GM21515 (cell line): ENCODE measurements at regions not wholly inside any gene's neighbourhood (a gene's known extent, or its start where the extent isn't known, plus 50 kb on each side); places are given as distances from the start of the nearest gene placed in this dataset.

Experiments
- ATAC-seq: cut with Tn5 transposase; IDR thresholded peaks from one replicate; pipeline ENCODE4 v1.9.1; 2021; ENCODE audit not compliant: unreplicated experiment

GRCh38 chr2:177077778-177078177 lies 134.8 kb upstream of the HNRNPA3 start:
- no peak for ATAC-seq

- ATAC-seq = no peak
These were observed 134.2 kb upstream of the HNRNPA3 start for GRCh38 chr2:177078416-177078815.

GRCh38 chr2:177078855-177079254 lies 133.7 kb upstream of the HNRNPA3 start:
- ATAC-seq = no peak

- no peak for ATAC-seq
These were observed 131.8 kb upstream of the HNRNPA3 start for GRCh38 chr2:177080746-177081284.

- ATAC-seq = no peak
These were observed 128.0 kb upstream of the HNRNPA3 start for GRCh38 chr2:177084607-177085006.

GRCh38 chr2:177088529-177088928 lies 124.1 kb upstream of the HNRNPA3 start:
- no peak for ATAC-seq

- no peak for ATAC-seq
These were observed 121.6 kb upstream of the HNRNPA3 start for GRCh38 chr2:177090967-177091366.

- ATAC-seq = no peak
These were observed 119.2 kb upstream of the HNRNPA3 start for GRCh38 chr2:177093371-177093770.

GRCh38 chr2:177098001-177098613 lies 114.5 kb upstream of the HNRNPA3 start:
- no peak for ATAC-seq

GRCh38 chr2:177101930-177102329 lies 110.7 kb upstream of the HNRNPA3 start:
- no peak for ATAC-seq

GRCh38 chr2:177106212-177106611 lies 106.4 kb upstream of the HNRNPA3 start:
- no peak for ATAC-seq

GRCh38 chr2:177108890-177109289 lies 103.7 kb upstream of the HNRNPA3 start:
- no peak for ATAC-seq

GRCh38 chr2:177114712-177115111 lies 97.9 kb upstream of the HNRNPA3 start:
- ATAC-seq = no peak

GRCh38 chr2:177117755-177118154 lies 94.8 kb upstream of the HNRNPA3 start:
- no peak for ATAC-seq

GRCh38 chr2:177118636-177119035 lies 94.0 kb upstream of the HNRNPA3 start:
- ATAC-seq = no peak

GRCh38 chr2:177119099-177119498 lies 93.5 kb upstream of the HNRNPA3 start:
- ATAC-seq = no peak

GRCh38 chr2:177123048-177123447 lies 89.5 kb upstream of the HNRNPA3 start:
- no peak for ATAC-seq

GRCh38 chr2:177124371-177124770 lies 88.2 kb upstream of the HNRNPA3 start:
- no peak for ATAC-seq

GRCh38 chr2:177127821-177128220 lies 84.8 kb upstream of the HNRNPA3 start:
- ATAC-seq = no peak

- ATAC-seq = no peak
These were observed 83.0 kb upstream of the HNRNPA3 start for GRCh38 chr2:177129610-177130009.

- no peak for ATAC-seq
These were observed 80.7 kb upstream of the HNRNPA3 start for GRCh38 chr2:177131858-177132257.

- ATAC-seq = no peak
These were observed 73.8 kb upstream of the HNRNPA3 start for GRCh38 chr2:177138823-177139222.

GRCh38 chr2:177141866-177142265 lies 70.7 kb upstream of the HNRNPA3 start:
- no peak for ATAC-seq
